ENCODE measurements at regions not wholly inside any gene's neighbourhood (a gene's known extent, or its start where the extent isn't known, plus 50 kb on each side); places are given as distances from the start of the nearest gene placed in this dataset.
A peak's percentile ranks its signal among the peaks of the same experiment; 100 is the strongest.

- H3K36me3 ChIP-seq (ENCODE audit: control insufficient read depth, insufficient read depth, low read length), result no peaks in the 10 kb centered on the region
- H3K9me3 ChIP-seq (ENCODE audit: control insufficient read depth, insufficient read depth, low read length), result no peaks in the 10 kb centered on the region
- ATAC-seq, result no peak
- Mint-ChIP-seq H3K4me3 (no peak overlapping the region), H3K36me3 (no peaks in the 10 kb centered on the region), H3K4me1 (no peaks in the 10 kb centered on the region), H3K9me3 (no peaks in the 10 kb centered on the region), H3K27me3 (ENCODE audit: low read depth in 2 of 2) (no peaks in the 10 kb centered on the region), H3K27ac (no peak overlapping the region)
- intact Hi-C loops (cut with micrococcal nuclease), result no loop called here
- no peak overlapping the region for H3K4me3 ChIP-seq (ENCODE audit: low read length)
- no peaks in the 10 kb centered on the region for H3K27me3 ChIP-seq (ENCODE audit: control insufficient read depth, insufficient read depth, low read length)
- TF ChIP-seq CTCF (IDR thresholded peaks at IDR 0.05), result no peak
- WGBS (ENCODE audit: insufficient coverage), result 91% methylated on average over 4 of the region's 4 CpGs
- no peaks in the 10 kb centered on the region for H3K4me1 ChIP-seq (ENCODE audit: control insufficient read depth, insufficient read depth, low read length)
- H3K27ac ChIP-seq (ENCODE audit: low read length), result no peak overlapping the region
- DNase-seq, result no peak
Measured at GRCh38 chr21:30943243-30943642, 61.9 kb upstream of the KRTAP11-1 start.

- Mint-ChIP-seq H3K27me3 (ENCODE audit: low read depth in 2 of 2) (no peaks in the 10 kb centered on the region), H3K27ac (no peak overlapping the region), H3K36me3 (no peaks in the 10 kb centered on the region), H3K4me1 (no peaks in the 10 kb centered on the region), H3K4me3 (no peak overlapping the region), H3K9me3 (no peaks in the 10 kb centered on the region)
- H3K27me3 ChIP-seq (ENCODE audit: control insufficient read depth, insufficient read depth, low read length), result no peaks in the 10 kb centered on the region
- ATAC-seq (no peak), DNase-seq (peak in 1 of 2 donors; percentile 7)
- no peaks in the 10 kb centered on the region for H3K4me1 ChIP-seq (ENCODE audit: control insufficient read depth, insufficient read depth, low read length)
- WGBS (ENCODE audit: insufficient coverage), result 96% methylated on average over 1 of the region's 1 CpG
- no peaks in the 10 kb centered on the region for H3K9me3 ChIP-seq (ENCODE audit: control insufficient read depth, insufficient read depth, low read length)
- no peaks in the 10 kb centered on the region for H3K36me3 ChIP-seq (ENCODE audit: control insufficient read depth, insufficient read depth, low read length)
- H3K27ac ChIP-seq (ENCODE audit: low read length), result no peak overlapping the region
- TF ChIP-seq CTCF (IDR thresholded peaks at IDR 0.05), result no peak
- intact Hi-C loops (cut with micrococcal nuclease), result no loop called here
- no peak overlapping the region for H3K4me3 ChIP-seq (ENCODE audit: low read length)
Measured at GRCh38 chr21:30942192-30942591, 60.8 kb upstream of the KRTAP11-1 start.

- no peak overlapping the region for H3K27ac ChIP-seq (ENCODE audit: low read length)
- no peaks in the 10 kb centered on the region for H3K36me3 ChIP-seq (ENCODE audit: control insufficient read depth, insufficient read depth, low read length)
- no peak for TF ChIP-seq CTCF (IDR thresholded peaks at IDR 0.05)
- intact Hi-C loops (cut with micrococcal nuclease), result no loop called here
- H3K4me3 ChIP-seq (ENCODE audit: low read length), result no peak overlapping the region
- Mint-ChIP-seq H3K9me3 (no peaks in the 10 kb centered on the region), H3K27ac (no peak overlapping the region), H3K27me3 (ENCODE audit: low read depth in 2 of 2) (no peaks in the 10 kb centered on the region), H3K4me3 (no peak overlapping the region), H3K36me3 (no peaks in the 10 kb centered on the region), H3K4me1 (no peaks in the 10 kb centered on the region)
- WGBS (ENCODE audit: insufficient coverage), result 91% methylated on average over 6 of the region's 6 CpGs
- no peaks in the 10 kb centered on the region for H3K27me3 ChIP-seq (ENCODE audit: control insufficient read depth, insufficient read depth, low read length)
- peak in 1 of 3 donors; percentile 12 for ATAC-seq
- no peaks in the 10 kb centered on the region for H3K4me1 ChIP-seq (ENCODE audit: control insufficient read depth, insufficient read depth, low read length)
- DNase-seq, result no peak
- H3K9me3 ChIP-seq (ENCODE audit: control insufficient read depth, insufficient read depth, low read length), result peaks cover 4% of the 10 kb centered on the region
Measured at GRCh38 chr21:30936207-30936606, 54.8 kb upstream of the KRTAP11-1 start.

- Histone ChIP-seq H3K9me3 (ENCODE audit: control insufficient read depth, insufficient read depth, low read length) (peaks cover 4% of the 10 kb centered on the region), H3K4me3 (ENCODE audit: low read length) (no peak overlapping the region), H3K4me1 (ENCODE audit: control insufficient read depth, insufficient read depth, low read length) (no peaks in the 10 kb centered on the region), H3K27ac (ENCODE audit: low read length) (no peak overlapping the region), H3K27me3 (ENCODE audit: control insufficient read depth, insufficient read depth, low read length) (no peaks in the 10 kb centered on the region), H3K36me3 (ENCODE audit: control insufficient read depth, insufficient read depth, low read length) (no peaks in the 10 kb centered on the region)
- ATAC-seq, result no peak
- H3K36me3 Mint-ChIP-seq, result no peaks in the 10 kb centered on the region
- WGBS (ENCODE audit: insufficient coverage), result 87% methylated on average over 4 of the region's 4 CpGs
- no peaks in the 10 kb centered on the region for H3K4me1 Mint-ChIP-seq
- no peaks in the 10 kb centered on the region for H3K27me3 Mint-ChIP-seq (ENCODE audit: low read depth in 2 of 2)
- H3K27ac Mint-ChIP-seq, result no peak overlapping the region
- no peak overlapping the region for H3K4me3 Mint-ChIP-seq
- TF ChIP-seq CTCF (IDR thresholded peaks at IDR 0.05), result no peak
- DNase-seq, result no peak
- no peaks in the 10 kb centered on the region for H3K9me3 Mint-ChIP-seq
- intact Hi-C loops (cut with micrococcal nuclease), result no loop called here
Measured at GRCh38 chr21:30935889-30936168, 54.4 kb upstream of the KRTAP11-1 start.
